ENCODE measurements at regions not wholly inside any gene's neighbourhood (a gene's known extent, or its start where the extent isn't known, plus 50 kb on each side); places are given as distances from the start of the nearest gene placed in this dataset.

DNA sequence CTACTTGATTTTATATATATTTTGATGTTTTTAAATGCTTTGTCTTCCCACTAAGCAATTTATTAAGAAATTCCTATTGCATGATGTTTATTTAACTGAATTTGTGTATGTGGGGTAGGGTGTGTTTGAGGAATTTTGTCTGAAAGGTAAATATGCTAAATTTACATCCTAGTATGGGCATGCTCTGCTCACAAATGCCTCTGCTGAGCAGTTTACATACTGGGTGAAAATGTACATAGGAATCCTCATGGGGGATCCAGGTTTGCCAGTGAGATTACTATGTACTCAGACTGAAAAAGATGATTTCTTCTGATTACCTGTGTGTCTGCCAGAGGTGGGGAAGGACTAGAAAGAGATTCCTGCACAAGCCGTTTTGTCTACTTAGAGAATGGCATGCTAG is 126.6 kb downstream of the DISP1 start:
- no peaks in the 10 kb centered on the region for H3K27me3 ChIP-seq (ENCODE audit: insufficient read depth)
- peaks cover 1 to 4% of the 10 kb centered on the region in 2 experiments for H3K36me3 ChIP-seq (replicated peaks in 1 of 2; ENCODE audit: control insufficient read depth in 1 of 2, insufficient read depth in 2 of 2, low read length in 1 of 2)
- H3K9me2 ChIP-seq = no peaks in the 10 kb centered on the region
- H3K27ac ChIP-seq (ENCODE audit: low read depth in 2 of 2, low read length in 1 of 2) = no peak overlapping the region
- POLR2A ChIA-PET = no interaction called here
- no peak overlapping the region for H3K4me3 ChIP-seq (ENCODE audit: low read depth in 2 of 2, low read length in 1 of 2)
- no peaks in the 10 kb centered on the region for H3F3A ChIP-seq (replicated peaks; ENCODE audit: insufficient read depth)
- H3K9ac ChIP-seq = no peak overlapping the region
- no peak overlapping the region; the same call in 1 of the 2 replicates for H2AFZ ChIP-seq (ENCODE audit: low read depth)
- CTCF ChIA-PET = interaction anchor here (0.7 to 1.3 kb wide), 2 partner anchors 13 to 64 kb away, joined by 3 read pairs; no protein-coding TSS in a partner anchor
- H3K4me1 ChIP-seq (ENCODE audit: control insufficient read depth in 1 of 2, insufficient read depth in 2 of 2, low read depth in 1 of 2, low read length in 1 of 2) = no peaks in the 10 kb centered on the region
- no peak for TF ChIP-seq MEF2A (IDR thresholded peaks at IDR 0.05; ENCODE audit: borderline replicate concordance, low read depth)
- no peak for TF ChIP-seq MXI1 (IDR thresholded peaks at IDR 0.05; ENCODE audit: low read depth, low read length)
- TF ChIP-seq, protein P1, sequence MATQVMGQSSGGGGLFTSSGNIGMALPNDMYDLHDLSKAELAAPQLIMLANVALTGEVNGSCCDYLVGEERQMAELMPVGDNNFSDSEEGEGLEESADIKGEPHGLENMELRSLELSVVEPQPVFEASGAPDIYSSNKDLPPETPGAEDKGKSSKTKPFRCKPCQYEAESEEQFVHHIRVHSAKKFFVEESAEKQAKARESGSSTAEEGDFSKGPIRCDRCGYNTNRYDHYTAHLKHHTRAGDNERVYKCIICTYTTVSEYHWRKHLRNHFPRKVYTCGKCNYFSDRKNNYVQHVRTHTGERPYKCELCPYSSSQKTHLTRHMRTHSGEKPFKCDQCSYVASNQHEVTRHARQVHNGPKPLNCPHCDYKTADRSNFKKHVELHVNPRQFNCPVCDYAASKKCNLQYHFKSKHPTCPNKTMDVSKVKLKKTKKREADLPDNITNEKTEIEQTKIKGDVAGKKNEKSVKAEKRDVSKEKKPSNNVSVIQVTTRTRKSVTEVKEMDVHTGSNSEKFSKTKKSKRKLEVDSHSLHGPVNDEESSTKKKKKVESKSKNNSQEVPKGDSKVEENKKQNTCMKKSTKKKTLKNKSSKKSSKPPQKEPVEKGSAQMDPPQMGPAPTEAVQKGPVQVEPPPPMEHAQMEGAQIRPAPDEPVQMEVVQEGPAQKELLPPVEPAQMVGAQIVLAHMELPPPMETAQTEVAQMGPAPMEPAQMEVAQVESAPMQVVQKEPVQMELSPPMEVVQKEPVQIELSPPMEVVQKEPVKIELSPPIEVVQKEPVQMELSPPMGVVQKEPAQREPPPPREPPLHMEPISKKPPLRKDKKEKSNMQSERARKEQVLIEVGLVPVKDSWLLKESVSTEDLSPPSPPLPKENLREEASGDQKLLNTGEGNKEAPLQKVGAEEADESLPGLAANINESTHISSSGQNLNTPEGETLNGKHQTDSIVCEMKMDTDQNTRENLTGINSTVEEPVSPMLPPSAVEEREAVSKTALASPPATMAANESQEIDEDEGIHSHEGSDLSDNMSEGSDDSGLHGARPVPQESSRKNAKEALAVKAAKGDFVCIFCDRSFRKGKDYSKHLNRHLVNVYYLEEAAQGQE (IDR thresholded peaks at IDR 0.05; ENCODE audit: low read depth, low read length) = no peak
- TF ChIP-seq, protein P2, sequence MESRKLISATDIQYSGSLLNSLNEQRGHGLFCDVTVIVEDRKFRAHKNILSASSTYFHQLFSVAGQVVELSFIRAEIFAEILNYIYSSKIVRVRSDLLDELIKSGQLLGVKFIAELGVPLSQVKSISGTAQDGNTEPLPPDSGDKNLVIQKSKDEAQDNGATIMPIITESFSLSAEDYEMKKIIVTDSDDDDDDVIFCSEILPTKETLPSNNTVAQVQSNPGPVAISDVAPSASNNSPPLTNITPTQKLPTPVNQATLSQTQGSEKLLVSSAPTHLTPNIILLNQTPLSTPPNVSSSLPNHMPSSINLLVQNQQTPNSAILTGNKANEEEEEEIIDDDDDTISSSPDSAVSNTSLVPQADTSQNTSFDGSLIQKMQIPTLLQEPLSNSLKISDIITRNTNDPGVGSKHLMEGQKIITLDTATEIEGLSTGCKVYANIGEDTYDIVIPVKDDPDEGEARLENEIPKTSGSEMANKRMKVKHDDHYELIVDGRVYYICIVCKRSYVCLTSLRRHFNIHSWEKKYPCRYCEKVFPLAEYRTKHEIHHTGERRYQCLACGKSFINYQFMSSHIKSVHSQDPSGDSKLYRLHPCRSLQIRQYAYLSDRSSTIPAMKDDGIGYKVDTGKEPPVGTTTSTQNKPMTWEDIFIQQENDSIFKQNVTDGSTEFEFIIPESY (IDR thresholded peaks at IDR 0.05; ENCODE audit: borderline replicate concordance, low read depth) = no peak
- no peak for TF ChIP-seq SIN3A (IDR thresholded peaks at IDR 0.05; ENCODE audit: borderline replicate concordance, low read depth, low read length)
- no peak for TF ChIP-seq JUND (IDR thresholded peaks at IDR 0.05)
- TF ChIP-seq POLR2AphosphoS5 (IDR thresholded peaks at IDR 0.05; ENCODE audit: low read depth, low read length) = no peak
- no peak for TF ChIP-seq TAF1 (IDR thresholded peaks at IDR 0.05; ENCODE audit: borderline replicate concordance, low read depth, low read length)
- TF ChIP-seq ELF1 (IDR thresholded peaks at IDR 0.05) = no peak
- no peak for TF ChIP-seq FOSL2 (IDR thresholded peaks at IDR 0.05; ENCODE audit: borderline replicate concordance, low read depth)
- TF ChIP-seq, protein P3, sequence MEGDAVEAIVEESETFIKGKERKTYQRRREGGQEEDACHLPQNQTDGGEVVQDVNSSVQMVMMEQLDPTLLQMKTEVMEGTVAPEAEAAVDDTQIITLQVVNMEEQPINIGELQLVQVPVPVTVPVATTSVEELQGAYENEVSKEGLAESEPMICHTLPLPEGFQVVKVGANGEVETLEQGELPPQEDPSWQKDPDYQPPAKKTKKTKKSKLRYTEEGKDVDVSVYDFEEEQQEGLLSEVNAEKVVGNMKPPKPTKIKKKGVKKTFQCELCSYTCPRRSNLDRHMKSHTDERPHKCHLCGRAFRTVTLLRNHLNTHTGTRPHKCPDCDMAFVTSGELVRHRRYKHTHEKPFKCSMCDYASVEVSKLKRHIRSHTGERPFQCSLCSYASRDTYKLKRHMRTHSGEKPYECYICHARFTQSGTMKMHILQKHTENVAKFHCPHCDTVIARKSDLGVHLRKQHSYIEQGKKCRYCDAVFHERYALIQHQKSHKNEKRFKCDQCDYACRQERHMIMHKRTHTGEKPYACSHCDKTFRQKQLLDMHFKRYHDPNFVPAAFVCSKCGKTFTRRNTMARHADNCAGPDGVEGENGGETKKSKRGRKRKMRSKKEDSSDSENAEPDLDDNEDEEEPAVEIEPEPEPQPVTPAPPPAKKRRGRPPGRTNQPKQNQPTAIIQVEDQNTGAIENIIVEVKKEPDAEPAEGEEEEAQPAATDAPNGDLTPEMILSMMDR (IDR thresholded peaks at IDR 0.05) = no peak
- TF ChIP-seq GATA2 (CRISPR knock-in tag; IDR thresholded peaks at IDR 0.05) = no peak
- no peak for TF ChIP-seq CHD2 (IDR thresholded peaks at IDR 0.05; ENCODE audit: low read length, partially characterized antibody)
- TF ChIP-seq EZH2phosphoT487 (IDR thresholded peaks at IDR 0.05; ENCODE audit: borderline replicate concordance, low read depth) = no peak
- no peak for TF ChIP-seq RXRA (IDR thresholded peaks at IDR 0.05; ENCODE audit: borderline replicate concordance, low read depth)
- TF ChIP-seq TEAD4 (IDR thresholded peaks at IDR 0.05; ENCODE audit: borderline replicate concordance, insufficient read depth) = no peak
- no peak for TF ChIP-seq RAD21 (IDR thresholded peaks at IDR 0.05; ENCODE audit: low read length)
- no peak for TF ChIP-seq NRF1 (IDR thresholded peaks at IDR 0.05; ENCODE audit: low read depth, low read length)
- no peak for TF ChIP-seq FOXJ3 (CRISPR knock-in tag; IDR thresholded peaks at IDR 0.05)
- H3K9me3 ChIP-seq = no peaks in the 10 kb centered on the region
- no peaks in the 10 kb centered on the region for H3K79me2 ChIP-seq (ENCODE audit: insufficient read depth)
- DNase-seq = no peak
- 100% methylated on average over 1 of the region's 1 CpG for WGBS (ENCODE audit: low lambda C conversion rate)
- no peaks in the 10 kb centered on the region for H4K20me1 ChIP-seq (ENCODE audit: insufficient read depth)
- no peak overlapping the region for H3K4me2 ChIP-seq
